COR-L47 (cell line): ENCODE measurements at regions not wholly inside any gene's neighbourhood (a gene's known extent, or its start where the extent isn't known, plus 50 kb on each side); places are given as distances from the start of the nearest gene placed in this dataset.

Experiments used
- DNase-seq: peaks from one replicate; lab custom pipeline; 2025; lab: John Stamatoyannopoulos, UW

DNA sequence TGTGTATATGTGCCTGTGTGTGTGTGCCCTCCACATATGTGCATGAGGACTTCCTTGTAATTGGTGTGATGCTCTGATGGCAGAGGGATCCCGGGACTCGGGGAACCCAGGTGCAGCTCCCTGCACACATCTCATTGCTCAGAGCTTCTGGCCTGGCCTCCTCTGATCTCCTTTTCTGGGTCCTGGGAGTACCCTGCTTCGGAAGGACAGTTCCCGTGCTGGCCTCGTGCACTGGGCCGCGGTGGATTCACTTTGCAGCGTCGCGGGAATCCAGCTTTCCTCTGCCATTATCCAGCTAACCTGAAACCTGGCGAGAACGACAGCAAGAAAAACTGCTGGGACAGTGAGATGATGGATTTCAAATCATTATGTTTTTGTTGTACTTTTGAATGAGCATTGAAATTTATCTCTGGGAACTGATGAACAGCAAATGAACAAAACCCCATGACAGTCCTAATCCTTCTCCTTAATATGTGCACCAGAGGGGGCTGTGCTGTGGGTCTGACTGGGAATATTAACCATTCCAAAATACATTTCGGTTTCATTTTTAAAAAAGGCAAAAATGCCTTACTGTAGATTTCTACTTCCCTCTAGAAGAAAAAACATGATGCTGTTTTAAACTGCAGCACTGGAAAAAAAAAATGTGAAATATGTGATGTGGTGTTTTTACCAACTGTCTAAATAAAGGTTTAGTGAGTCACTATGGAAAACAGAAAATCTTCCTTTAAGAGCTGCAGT lies 78.2 kb downstream of the PTGR3 start:
- no peak for DNase-seq

DNA sequence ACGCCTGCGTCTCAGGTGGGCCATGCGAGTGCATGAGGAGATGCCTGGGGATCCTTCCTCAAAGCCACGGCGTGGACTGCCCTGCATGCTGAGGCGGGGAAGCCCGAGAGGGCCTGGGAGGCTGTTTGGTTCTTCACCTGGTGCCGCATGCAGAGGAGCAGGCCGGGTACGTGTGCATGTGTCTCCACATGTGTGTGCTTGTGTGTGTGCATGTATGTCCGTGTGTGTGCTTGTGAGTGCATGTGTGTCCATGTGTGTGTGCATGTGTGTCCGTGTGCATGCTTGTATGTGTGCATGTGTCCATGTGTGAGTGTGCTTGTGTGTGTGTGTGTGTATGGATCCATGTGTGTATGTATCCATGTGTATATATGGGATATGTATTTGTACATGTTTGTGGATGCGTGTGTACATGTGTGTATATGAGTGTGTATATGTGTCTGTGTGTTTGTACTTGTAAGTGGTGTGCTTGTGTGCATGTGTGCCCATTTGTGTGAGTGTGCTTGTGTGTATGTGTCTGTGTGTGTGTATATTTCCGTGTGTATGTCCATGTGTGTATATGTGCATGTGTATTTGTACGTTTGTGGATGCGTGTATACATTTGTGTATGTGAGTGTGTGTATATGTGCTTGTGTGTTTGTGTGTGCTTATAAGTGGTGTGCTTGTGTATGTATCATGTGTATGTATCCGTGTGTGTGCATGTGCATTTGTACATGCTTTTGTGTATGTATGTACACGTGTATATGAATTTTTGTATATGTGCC lies 79.0 kb downstream of the PTGR3 start:
- DNase-seq = no peak

DNA sequence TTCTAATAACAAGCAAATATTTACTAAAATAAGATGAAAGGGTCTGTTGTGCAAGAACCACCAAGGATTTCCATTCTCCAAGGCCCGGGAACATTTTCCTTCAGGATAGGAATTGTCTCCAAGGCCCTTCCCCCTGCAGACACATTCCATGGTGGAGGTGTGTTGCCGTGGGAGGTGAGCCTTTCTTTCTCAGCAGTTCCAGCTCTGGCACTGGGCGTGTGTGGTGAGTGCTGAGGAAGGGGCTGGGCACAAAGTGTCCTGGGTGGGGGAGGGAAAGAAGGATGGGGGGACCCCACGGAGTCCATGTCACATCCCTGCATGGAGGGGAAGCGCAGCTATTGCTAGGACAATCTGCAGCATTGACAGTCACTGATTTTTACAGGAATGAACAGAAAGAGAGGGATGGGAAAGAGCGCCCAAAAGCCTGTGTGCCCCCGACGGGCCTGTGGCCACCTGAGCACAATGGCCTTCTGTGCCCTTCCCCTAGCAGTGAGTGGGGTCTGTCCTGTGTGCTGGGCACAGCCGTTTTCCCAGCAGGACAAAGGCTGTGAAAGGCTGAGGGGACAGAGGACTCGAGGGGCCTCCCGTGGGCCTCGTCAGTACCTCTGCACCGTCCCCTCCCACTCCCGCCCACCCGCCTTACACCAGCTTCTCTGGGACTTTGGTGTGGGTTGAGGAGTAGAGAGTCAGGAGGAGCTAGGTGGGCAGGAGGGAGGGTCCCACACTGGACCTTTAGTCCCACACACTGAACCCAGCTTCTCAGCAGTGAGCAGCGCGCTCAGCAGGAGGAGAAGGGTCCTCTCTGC lies 79.8 kb downstream of the PTGR3 start:
- DNase-seq = no peak

DNA sequence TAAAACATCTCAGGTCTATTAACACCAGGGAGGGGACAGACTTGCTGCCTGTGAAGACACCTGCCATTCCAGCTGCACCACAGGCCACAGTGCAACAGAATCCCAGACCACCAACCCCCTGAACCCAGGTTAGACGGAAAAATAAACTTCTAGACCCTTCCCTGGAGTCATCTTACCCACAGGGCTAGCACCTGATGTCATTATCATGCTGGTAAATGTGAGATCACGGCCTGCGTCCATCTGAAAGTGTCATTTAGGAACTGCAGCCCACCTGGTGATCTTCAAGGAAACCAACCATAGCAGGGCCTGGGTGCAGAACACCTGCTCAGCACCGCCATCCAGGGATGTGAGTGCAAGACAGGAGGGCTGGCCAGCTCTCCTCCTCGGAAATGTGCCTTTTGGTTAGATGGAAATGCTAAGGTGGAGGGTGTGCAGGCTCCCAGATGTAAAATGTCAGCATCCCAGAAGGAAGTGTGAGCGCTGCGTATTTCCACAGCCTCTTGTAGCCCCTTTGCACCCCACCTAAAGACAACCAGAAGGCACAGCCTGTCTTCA lies 80.8 kb downstream of the PTGR3 start:
- no peak for DNase-seq

DNA sequence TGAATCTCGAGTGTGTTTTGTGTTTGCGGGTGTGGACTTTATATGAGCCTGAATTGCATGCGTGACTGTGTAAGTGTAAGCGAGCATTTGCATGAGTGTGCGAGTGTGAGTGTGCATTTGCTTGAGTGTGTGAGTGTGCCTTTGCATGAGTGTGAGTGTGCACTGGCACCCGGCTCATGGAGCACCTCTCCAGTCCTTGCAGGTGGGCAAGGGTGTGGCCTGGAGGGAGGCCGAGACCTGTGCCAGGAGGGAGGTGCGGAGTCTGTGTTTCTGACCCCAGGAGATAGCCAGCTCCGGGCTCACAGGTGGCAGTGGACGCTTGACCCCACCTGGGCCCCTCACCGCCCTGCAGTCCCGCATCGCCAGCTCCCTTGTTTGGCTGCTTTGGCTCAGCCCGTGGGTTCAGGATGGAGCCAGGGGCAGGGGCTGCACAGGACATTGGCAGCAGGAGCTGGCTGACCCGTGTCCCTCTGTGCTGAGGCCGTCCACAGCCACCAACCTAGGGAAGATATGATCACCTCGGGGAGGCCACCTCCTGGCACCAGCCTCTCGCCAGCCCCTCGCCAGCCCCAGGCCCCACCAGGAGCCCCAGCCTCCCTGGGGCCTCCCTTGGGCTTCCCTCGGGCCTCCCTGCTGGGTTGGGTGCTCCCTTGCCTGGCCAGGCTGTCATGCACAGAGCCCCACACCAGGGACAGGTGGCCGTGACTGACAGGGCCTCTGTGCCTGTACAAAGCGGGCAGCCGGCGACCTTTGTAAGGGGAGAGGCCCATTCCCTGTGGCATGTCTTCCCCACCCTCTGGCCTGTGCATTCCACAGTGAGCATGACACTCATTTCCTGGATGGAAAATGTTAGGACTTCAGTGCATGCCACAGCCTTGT lies 81.6 kb downstream of the PTGR3 start:
- no peak for DNase-seq

DNA sequence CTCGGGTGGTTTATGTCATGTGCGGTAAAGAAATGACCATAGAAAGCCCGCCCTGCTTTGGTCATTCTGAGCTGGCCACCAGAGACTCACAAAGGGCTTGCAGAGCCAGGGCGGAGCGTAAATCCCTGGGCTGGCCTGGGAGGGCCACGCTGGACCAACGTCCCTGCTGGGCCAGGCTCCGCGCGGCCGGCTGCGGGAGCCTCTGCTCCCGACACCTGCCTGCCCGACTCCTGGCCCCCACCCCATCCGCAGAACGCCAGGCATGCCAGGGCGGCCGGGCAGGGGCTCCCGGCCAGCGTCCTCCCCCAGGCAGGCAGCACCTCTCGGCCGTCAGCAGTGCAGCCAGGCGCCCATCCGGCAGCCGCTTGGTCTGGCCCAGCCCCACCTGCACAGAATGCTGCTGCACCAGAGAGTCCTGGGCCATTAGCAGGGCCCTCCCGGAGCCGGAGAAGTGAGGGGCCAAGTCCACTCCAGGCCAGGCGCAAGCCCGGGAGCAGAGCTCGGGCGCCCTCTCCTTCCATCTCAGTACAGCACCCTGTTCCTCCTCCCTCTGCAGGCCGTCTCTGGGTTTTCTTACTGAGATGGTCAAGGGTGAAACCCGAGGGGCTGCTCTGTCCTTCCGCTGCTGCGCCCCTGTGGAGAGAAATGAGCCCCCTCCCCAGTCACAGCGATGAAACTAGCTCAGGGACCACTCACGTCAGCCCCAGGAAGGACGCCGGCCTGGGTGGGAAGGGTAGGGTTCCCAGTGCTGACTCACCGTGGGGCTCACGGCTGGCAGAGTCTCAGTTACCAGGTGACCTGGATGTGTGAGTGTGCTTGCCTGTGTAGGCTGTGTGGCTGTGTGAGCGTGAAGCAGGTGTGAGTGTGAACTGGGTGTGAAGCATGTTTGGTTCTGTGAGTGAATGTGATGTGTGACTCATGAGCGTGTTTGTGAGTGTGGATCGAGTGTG lies 83.3 kb downstream of the PTGR3 start:
- DNase-seq = no peak

DNA sequence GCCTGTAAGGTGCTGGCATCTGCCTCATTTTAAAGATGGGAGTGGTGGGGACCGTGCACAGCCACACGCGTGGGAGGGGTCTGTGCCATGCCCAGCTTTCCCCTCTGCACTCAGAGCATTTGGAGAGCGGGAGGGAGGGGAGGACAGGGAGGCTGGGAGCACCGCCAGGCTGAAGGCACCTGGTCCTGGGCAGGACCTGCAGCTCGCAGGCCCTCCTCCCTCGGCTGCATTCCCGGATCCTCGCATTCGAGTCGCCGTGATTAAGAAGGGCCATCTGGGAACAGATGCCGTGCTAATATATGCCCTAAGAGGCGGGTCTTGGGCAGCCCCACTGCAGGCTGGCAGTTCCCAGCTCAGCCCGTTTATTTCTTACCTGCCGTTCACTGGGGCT lies 84.0 kb downstream of the PTGR3 start:
- DNase-seq = no peak

DNA sequence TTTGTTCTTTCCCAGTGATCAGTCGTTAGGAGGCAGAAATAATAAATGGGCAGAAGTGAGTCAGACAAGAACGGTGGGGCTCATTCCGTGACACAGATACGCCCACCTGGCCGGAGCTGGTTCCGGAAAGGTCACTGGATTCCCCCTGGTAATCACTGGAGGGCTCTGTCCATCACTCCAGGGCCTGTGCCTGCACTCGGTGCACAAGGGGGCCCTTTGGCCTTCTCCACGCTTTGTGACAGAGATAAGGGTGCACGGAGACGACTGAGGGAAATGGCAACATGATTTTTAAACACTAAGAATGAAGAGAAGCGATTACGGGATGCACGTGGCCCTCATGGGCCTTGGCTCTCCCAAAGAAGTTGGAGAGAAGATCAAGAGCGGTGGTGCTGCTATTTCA lies 84.4 kb downstream of the PTGR3 start:
- DNase-seq = no peak

DNA sequence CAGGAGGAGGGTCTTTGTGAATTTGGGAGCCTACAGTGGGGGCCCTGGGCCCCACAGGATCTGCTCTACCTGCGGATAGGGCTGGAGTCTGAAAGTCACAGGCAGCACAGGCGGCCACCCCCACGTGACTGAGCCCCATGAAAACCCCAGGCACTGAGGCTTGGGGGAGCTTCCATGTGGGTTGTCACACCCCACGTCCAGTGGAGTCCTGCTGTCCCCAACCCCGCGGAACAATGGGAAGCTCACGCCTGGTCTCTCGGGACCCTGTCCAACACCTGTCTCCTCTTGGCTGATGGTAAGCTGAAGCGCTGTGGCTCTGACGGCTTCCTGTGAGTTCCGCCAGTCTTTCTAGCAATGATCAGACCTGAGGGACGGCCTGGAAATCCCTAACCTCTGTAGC lies 85.8 kb downstream of the PTGR3 start:
- peak; percentile 70 for DNase-seq

DNA sequence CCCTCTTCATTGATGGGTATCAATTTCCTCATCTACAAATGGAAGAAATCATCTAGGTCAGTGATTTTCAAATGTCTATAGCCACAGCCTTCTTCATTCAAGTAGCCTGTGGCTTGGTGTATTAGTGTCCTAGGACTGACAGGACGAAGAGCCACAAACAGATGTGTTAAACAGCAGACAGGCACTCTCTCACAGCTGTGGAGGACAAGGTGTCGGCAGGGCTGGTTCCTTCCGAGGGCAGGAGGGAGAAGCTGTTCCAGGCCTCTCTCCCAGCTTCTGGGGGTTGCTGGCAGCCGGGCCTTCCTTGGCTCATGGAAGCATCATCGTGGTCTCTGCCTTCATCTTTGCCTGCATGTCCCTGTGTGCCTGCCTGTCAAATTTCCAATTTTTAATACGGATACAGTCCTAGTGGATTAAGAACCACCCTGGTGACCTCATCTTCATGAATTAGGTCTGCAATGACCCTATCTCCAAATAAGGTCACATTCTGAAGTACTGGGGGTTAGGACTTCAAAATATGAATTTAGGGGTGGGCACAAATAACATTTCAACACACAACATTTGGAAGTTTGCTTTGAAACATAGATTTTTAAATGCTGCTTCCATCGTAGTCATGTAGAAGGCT lies 86.5 kb downstream of the PTGR3 start:
- no peak for DNase-seq

DNA sequence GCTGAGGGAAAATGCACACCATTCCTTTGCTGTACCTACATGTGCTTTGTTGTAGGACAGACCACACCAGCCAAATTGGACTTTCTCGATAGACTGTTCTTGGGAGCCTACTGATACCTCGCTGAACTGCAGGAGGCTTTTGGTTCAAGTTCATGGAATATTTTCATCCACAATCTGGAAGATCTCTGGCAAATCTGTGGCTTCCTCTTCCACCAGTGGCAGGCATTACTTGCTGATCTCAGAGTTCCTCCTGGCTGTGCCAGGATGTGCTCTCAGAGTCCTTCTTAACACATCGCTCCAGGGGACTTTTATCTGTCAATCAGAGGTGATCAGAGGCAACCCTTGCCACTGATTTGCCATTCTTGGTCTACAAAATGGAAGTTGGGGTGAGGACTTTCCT lies 87.7 kb downstream of the PTGR3 start:
- DNase-seq = no peak

DNA sequence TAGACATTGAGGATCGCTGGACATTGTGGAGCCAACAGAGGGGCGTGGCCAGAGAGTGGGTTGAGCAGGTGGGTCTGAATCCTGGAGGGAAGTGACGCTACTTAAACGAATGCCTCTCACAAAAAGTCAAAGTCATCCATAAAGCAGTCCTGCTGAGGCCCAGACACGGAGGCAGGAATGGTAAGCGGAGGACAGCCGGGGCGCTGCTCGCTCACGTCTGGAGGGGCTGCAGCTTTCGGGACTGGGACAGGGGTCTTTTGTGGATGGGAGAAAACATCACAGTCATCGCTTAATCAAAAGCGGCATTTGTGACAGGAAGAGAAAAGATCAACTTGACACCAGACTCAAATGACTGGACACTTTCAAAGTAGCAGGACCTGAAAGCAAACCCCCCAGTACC lies 88.4 kb downstream of the PTGR3 start:
- DNase-seq = no peak

DNA sequence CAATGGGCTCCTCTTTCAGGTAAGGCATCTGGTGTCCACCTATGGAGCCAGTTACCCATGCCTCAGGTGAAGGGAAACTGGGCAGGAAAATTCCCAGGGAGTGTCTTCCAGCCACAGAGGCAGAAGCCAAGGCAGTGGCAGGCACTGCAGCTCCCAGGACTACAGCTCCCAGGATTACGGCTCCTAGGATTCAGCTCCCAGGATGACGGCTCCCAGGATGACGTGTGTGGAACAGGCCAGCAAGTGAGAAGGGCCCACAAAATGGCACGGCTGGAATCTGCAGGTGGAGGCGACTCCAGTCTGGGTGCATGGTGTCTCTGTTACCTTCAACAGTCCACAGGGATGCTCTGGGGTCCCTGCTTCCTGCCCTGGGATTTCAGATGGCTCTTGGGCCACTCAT lies 92.1 kb downstream of the PTGR3 start:
- DNase-seq = no peak

DNA sequence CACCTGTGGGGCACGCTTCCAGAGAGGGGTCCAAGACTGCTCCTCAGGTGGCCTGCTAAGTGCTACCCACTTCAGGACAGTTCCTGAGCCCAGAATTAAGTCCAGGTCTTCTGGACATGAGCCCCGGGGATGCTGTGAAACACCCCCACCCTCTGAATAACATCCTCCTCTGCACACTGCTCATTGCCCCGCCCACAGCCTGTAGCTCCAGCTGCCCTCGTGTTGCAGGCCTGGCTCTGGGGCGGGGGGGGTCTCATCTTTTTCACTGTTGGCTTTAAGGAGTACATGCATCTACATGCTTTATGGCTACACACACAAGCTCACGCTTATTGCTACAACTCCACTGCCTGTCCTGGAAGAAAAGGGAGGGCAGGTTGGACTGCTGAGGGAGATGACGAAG lies 92.8 kb downstream of the PTGR3 start:
- no peak for DNase-seq

DNA sequence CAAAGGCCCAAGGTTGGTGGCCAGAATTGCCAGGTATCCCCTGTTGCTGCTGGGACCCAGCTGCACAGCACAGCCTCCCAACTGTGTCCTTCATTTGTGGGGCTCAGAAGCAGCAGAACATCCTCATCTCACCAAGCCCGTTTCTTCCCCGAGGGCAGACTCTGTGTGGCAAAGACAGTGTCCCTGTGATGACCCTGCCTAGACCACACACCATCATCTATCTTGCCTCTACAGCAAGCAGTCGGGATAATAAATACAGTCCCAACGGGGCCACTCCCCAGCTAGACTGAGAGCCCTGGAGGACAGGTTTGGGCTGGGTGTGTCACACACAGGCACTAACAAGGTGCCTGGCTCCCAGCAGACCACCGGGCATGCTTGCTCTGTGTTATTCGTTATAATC lies 93.4 kb downstream of the PTGR3 start:
- DNase-seq = no peak
